ENCODE measurements at regions not wholly inside any gene's neighbourhood (a gene's known extent, or its start where the extent isn't known, plus 50 kb on each side); places are given as distances from the start of the nearest gene placed in this dataset.

DNA sequence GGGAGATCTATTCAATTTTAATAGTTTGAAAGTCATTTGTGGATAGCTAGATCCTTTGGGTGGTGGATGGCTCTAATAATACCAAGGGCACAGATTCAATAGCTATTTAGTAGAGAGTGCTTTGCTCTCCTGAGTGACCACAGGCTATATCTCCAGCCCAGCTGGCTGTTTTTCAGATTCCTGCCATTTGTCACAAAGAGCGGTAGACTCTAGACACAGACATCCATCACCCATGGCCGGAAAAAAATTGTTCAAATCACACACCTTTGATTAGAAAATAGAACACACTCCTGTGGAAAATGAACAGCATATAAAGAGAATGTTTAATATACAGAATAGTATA lies 171.6 kb upstream of the MITF start:
- TF ChIP-seq GATA3 (IDR thresholded peaks at IDR 0.05; ENCODE audit: low read depth, low read length) (no peak), GATA2 (IDR thresholded peaks at IDR 0.05; ENCODE audit: low read depth, low read length) (no peak)

- TF ChIP-seq GATA3 (IDR thresholded peaks at IDR 0.05; ENCODE audit: low read depth, low read length) (no peak), GATA2 (IDR thresholded peaks at IDR 0.05; ENCODE audit: low read depth, low read length) (no peak)
Measured at GRCh38 chr3:69567023-69567709, 172.1 kb upstream of the MITF start.

DNA sequence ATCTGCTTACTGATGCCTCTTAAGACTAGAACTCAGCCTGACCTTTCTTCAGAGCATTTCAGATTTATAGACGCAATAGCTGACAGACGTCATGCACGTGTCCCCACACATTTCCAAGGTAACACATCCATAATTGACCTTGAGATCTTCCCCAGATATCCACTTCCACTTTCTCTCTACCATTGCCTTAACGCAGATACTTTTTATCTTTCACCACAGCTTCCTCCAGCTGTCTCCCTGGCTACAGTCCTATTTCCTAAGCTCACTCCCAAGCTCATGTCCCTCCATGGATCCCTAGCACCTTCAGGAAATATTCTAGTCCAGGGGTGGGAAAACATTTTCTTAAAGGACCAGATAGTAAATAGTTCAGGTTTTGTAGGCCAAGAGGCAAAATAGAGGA lies 173.0 kb upstream of the MITF start:
- TF ChIP-seq GATA2 (IDR thresholded peaks at IDR 0.05; ENCODE audit: low read depth, low read length), result no peak
- TF ChIP-seq GATA3 (IDR thresholded peaks at IDR 0.05; ENCODE audit: low read depth, low read length), result no peak

DNA sequence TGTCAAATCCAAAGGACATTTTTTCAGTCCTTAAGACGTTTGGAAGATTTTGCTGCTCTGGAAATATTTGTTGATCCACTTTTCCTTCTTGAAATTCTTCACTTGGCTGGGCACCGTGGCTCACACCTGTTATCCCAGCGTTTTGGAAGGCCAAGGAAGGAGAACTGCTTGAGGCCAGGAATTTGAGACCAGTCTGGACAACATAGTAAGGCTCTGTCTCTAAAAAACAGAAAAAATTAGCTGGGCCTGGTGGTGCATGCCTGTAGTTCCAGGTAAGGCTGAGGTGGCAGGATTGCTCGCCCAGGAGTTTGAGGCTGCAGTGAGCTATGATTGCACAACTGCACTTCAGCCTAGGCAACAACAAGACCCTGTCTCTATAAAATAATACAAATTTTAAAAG lies 173.9 kb upstream of the MITF start:
- TF ChIP-seq GATA3 (IDR thresholded peaks at IDR 0.05; ENCODE audit: low read depth, low read length), result no peak
- TF ChIP-seq GATA2 (IDR thresholded peaks at IDR 0.05; ENCODE audit: low read depth, low read length), result no peak

DNA sequence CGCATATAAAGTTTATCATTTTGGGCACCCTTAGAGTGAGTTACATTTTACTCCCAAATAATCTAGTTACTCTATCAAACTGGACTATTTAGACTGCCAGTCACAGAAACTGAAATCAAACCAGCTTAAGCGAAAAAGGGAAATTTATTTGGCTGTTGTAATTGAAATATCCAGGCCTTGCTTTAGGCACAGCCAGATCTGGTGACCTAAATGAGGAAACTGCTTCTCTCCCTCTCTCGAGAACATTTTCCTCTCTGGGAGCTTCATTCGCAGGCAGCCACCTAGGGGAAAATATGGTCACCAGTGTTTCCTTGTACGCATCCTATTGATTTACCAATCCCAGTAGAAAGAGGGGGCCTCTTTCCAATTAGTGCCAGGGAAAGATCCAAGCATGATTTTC lies 175.3 kb upstream of the MITF start:
- TF ChIP-seq GATA3 (IDR thresholded peaks at IDR 0.05; ENCODE audit: low read depth, low read length) (no peak), GATA2 (IDR thresholded peaks at IDR 0.05; ENCODE audit: low read depth, low read length) (no peak)

DNA sequence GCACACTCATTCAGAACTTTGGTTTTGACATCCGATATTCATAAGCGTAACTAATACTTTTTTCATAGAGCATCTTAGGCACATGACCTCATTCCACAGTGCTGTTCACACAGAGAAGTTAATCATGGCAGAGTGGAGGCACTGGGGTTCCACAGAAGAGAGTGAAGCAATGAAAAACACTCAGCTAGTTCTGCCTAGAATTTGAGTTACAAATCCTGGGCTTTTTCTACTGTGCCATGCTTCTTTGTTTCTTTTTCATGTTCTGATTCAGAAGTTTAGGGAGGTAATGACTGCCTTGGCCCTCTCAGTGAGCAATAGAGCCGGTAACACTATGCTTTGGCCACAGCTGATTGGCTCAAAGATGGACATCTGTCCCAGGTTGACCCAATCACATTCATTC lies 176.1 kb upstream of the MITF start:
- no peak for TF ChIP-seq GATA2 (IDR thresholded peaks at IDR 0.05; ENCODE audit: low read depth, low read length)
- no peak for TF ChIP-seq GATA3 (IDR thresholded peaks at IDR 0.05; ENCODE audit: low read depth, low read length)

GRCh38 chr3:69562020-69562419 lies 176.1 kb upstream of the FRMD4B start:
- TF ChIP-seq GATA3 (IDR thresholded peaks at IDR 0.05; ENCODE audit: low read depth, low read length) (no peak), GATA2 (IDR thresholded peaks at IDR 0.05; ENCODE audit: low read depth, low read length) (no peak)

DNA sequence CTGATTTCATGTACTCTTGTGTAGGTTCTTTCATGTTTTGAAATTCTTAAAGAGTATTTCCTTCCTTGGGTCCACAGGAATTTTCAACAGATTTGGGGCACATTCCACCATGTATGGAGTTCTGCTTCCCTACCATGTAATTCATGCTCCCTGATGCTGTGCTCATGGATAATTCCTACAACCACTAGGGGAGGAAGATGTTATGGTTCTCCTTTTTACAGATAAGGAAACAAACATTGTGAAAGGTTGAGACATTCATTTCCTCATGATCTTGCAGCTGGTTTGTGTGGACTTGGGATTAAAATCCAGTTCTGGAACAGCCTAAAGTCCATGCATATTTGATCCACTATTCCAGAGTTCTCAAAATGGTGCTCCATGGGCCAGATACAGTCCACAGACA lies 174.9 kb upstream of the FRMD4B start:
- no peak for TF ChIP-seq GATA3 (IDR thresholded peaks at IDR 0.05; ENCODE audit: low read depth, low read length)
- TF ChIP-seq GATA2 (IDR thresholded peaks at IDR 0.05; ENCODE audit: low read depth, low read length), result no peak

- no peak for TF ChIP-seq GATA3 (IDR thresholded peaks at IDR 0.05; ENCODE audit: low read depth, low read length)
- no peak for TF ChIP-seq GATA2 (IDR thresholded peaks at IDR 0.05; ENCODE audit: low read depth, low read length)
Measured at GRCh38 chr3:69560116-69560515, 174.2 kb upstream of the FRMD4B start.

DNA sequence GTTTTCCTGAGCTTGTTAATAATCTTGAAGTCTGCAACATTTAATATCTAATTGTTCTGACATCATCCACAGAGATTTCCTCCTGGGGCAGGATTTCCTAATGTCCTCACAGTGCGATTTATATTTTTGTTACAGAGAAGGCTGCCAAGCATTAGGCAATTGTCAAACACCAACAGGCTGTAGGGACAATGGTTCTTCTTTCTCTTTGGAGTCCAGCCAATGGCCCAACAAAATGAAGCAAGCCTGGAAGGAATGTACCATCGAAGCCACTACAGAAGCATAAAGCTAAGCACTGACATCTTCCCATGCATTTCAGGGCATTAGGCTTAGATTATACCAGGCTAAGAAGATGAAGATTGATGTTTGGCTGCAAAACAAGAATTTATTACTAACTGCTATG lies 173.0 kb upstream of the FRMD4B start:
- no peak for TF ChIP-seq GATA2 (IDR thresholded peaks at IDR 0.05; ENCODE audit: low read depth, low read length)
- no peak for TF ChIP-seq GATA3 (IDR thresholded peaks at IDR 0.05; ENCODE audit: low read depth, low read length)

GRCh38 chr3:69554576-69554975 lies 168.7 kb upstream of the FRMD4B start:
- TF ChIP-seq GATA3 (IDR thresholded peaks at IDR 0.05; ENCODE audit: low read depth, low read length) (no peak), GATA2 (IDR thresholded peaks at IDR 0.05; ENCODE audit: low read depth, low read length) (no peak)

GRCh38 chr3:69553888-69554287 lies 168.0 kb upstream of the FRMD4B start:
- TF ChIP-seq GATA3 (IDR thresholded peaks at IDR 0.05; ENCODE audit: low read depth, low read length) (no peak), GATA2 (IDR thresholded peaks at IDR 0.05; ENCODE audit: low read depth, low read length) (no peak)

DNA sequence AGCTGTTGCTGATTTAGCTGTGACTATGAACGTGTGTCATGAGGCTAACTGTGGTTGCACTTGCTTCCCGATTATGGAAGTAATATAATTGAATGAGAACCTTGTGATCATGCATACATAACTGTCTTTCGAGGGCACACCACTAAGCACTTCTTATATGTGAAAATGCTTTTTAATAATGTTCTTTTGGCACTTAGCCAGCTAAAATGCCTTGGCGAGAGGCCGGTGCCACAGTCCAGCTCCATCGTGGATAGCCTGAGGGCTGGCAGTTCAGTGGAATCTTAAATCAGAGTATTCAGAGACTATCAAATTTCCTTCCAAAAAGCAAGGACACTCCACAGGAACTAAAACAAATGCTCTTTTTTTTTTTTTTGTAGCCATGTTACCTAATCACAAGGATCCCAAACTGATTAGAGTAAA lies 161.6 kb upstream of the FRMD4B start:
- TF ChIP-seq GATA3 (IDR thresholded peaks at IDR 0.05; ENCODE audit: low read depth, low read length) (no peak), GATA2 (IDR thresholded peaks at IDR 0.05; ENCODE audit: low read depth, low read length) (no peak)

GRCh38 chr3:69542805-69543429 lies 157.0 kb upstream of the FRMD4B start:
- TF ChIP-seq GATA3 (IDR thresholded peaks at IDR 0.05; ENCODE audit: low read depth, low read length) (no peak), GATA2 (IDR thresholded peaks at IDR 0.05; ENCODE audit: low read depth, low read length) (no peak)

- TF ChIP-seq GATA3 (IDR thresholded peaks at IDR 0.05; ENCODE audit: low read depth, low read length), result no peak
- no peak for TF ChIP-seq GATA2 (IDR thresholded peaks at IDR 0.05; ENCODE audit: low read depth, low read length)
Measured at GRCh38 chr3:69542089-69542804, 156.4 kb upstream of the FRMD4B start.

Measured in SH-SY5Y (cell line).